HG03064 (cell line): ENCODE measurements at regions not wholly inside any gene's neighbourhood (a gene's known extent, or its start where the extent isn't known, plus 50 kb on each side); places are given as distances from the start of the nearest gene placed in this dataset.

Experiments
- ATAC-seq: cut with Tn5 transposase; IDR thresholded peaks from one replicate; pipeline ENCODE4 v1.9.1; 2021; ENCODE audit warnings: low read depth; ENCODE audit not compliant: unreplicated experiment

DNA sequence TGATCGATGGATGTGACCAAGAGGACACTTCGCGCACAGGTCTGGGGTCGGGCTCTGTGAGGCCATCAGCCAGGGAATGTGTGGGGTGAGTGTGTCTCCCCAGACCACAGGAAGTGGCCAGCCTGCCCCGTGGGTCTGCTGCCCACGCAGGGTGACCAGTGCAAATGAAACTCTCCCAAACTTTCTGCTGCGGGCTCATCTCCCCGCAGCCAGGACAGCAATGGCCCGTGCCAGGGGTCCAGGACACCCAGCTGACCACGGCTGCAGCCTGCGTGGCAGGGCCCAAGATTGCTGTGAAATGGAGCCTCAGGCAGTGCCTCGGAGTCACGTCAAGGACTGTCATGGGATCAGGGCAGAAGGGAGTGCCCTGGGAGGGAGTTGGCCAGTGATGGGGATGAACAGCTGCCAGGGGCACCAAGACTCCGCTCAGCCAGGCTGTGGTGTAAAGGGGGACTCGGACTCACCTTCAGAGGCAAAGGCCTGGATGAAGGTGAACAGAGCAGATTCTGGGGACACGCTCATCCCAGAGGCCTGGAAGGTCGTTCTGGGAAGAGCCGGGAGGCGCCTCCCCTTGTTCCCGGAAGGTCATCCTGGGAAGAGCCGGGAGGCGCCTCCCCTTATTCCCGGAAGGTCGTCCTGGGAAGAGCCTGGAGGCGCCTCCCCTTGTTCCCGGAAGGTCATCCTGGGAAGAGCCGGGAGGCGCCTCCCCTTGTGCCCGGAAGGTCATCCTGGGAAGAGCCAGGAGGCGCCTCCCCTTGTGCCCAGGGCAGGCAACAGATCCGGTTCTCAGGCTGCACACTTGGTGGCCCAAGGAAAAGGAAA, 252.6 kb downstream of the BRD1 start:
- ATAC-seq: no peak

GRCh38 chr22:49574205-49574880, 253.3 kb downstream of the BRD1 start:
- no peak for ATAC-seq

GRCh38 chr22:49573109-49573765, 254.4 kb downstream of the BRD1 start:
- no peak for ATAC-seq

DNA sequence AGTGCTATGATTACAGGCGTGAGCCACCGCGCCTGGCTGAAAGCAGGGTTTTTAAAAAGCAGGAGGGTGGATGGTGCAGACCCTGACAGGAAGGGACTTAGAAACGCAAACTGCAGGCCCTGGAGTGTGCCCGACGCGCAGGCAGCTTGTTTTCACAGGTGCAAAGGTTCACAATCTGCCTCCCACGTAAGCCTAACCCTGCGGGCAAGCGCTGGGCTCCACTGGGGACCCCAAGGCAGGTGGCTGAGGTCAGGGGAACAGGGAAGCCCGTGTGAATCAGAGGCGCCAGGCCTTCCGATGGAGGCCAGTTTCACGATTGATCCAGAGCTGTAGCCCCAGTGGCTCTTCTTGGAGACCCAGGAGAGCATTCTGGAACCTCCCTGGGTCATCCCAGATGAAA, 256.3 kb downstream of the BRD1 start:
- no peak for ATAC-seq

DNA sequence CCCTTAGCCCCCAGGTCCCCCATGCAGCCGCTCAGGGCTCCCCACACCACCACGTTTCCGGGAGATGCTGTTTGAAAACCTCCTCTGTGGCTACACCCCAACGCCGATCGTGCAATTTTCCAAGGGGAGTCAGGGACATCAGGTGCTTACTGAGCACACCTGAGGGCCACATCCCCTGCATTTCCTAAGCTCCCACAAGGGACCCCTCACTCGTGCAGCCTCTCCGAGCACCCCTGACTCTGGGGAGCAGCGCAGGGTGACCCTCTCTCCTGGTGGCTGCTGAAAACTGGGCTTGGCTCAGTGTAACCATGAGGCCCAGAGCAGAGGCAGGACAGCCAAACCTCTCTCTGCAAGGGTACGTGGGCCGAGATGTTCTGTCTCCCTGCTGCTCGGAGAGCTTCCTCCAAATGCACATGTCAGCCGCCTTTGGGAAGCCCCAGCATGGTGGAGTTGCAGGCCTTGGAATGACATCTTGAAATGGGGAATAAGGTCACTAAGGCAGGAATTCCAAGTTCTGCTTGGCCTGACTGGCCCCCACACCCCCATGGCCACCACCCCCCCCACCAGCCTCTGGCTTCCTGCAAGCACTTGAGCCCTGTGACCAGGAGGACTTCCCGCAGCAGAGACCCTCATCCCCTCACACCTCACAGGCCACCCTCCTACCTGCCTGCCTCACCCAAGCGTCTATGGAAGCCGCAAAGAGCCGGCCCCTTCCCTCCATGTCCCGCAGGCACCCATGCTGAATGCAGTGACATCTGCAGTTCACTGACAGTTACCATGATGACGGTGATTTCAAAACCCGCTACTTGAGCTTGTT, 257.4 kb downstream of the BRD1 start:
- ATAC-seq: no peak

- ATAC-seq: no peak
Measured at GRCh38 chr22:49569286-49570031, 258.2 kb downstream of the BRD1 start.

GRCh38 chr22:49568751-49569285, 258.9 kb downstream of the BRD1 start:
- no peak for ATAC-seq

- no peak for ATAC-seq
Measured at GRCh38 chr22:49567899-49568750, 259.5 kb downstream of the BRD1 start.

- no peak for ATAC-seq
Measured at GRCh38 chr22:49566693-49567092, 261.0 kb downstream of the BRD1 start.

DNA sequence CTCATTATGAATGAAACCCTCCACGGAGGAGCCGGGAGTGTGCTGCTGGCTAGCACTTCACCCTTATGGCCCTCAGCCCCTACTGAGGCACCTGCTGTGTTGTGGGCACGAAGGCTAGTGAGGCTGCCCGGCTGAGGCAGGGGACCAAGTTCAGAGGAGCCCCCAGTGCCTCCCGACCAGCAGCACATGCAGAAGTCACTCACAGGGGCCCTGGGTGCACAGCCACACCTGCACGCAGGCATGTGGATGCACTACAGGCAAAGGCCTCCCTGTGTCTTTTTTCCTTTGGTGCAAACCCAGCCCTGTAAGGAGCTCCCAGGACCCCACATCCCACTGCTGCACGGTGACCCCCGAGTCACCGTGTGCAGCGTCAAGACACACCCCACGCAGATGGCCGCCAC, 261.5 kb downstream of the BRD1 start:
- ATAC-seq: no peak

- no peak for ATAC-seq
Measured at GRCh38 chr22:49565516-49565855, 262.2 kb downstream of the BRD1 start.

DNA sequence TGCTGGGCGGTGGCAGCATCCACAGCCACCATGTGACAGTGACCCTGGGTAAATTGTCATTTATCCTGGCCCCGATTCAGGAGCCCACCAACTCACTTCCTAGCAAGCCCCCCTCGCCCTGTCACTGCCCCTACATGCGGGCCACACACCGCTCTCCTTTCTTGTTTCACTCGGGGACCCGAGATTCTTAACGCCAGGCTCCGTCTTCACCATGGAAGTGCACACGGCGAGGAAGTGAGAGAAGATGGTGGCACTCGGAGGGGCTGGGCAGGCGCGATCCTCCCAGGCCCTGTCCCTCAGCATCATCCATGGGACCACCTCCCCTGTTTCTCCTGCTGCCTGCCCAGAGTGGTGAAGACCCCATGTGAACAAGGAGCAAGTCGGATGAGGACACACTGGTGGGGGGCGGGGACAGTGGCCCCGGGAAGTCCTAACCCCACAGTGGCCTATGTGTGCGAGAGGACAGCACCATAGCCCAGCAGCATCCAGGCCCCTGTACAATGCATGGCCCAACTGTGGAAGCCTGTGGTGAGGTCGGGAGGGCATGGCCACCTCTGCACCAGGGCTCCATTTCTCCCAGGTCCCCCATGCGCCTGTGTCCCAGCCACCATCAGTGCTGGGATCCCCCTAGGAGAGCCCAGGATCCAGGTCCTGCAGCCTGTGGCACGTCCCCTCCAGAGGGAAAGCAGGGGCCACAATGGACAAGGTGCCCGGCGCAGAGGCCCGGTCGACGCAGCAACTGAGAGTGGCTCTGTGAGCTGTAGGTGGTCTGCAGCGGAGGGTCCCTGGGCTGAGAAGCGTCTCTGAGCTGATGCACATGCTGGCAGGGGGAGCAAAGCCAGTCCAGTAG, 262.8 kb downstream of the BRD1 start:
- ATAC-seq: no peak

GRCh38 chr22:49564054-49564453, 263.6 kb downstream of the BRD1 start:
- no peak for ATAC-seq

DNA sequence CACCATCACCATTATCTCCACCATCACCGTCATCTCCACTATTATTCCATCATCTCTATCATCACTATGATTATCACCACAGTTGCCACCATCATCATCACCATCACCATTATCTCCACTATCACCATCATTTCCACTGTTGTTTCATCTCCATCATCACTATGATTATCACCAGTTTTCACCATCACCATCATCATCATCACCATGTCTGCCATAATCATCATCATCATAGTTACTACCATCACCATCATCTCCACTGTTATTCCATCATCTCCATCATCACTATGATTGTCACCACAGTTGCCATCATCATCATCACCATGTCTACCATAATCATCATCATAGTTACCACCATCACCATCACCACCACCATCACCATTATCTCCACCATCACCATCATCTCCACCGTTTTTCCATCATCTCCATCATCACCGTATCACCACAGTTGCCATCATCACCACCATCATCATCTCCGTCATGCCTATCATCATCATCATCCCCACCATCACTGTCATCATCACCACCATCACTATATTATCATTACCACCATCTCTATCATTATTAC, 264.9 kb downstream of the BRD1 start:
- no peak for ATAC-seq

DNA sequence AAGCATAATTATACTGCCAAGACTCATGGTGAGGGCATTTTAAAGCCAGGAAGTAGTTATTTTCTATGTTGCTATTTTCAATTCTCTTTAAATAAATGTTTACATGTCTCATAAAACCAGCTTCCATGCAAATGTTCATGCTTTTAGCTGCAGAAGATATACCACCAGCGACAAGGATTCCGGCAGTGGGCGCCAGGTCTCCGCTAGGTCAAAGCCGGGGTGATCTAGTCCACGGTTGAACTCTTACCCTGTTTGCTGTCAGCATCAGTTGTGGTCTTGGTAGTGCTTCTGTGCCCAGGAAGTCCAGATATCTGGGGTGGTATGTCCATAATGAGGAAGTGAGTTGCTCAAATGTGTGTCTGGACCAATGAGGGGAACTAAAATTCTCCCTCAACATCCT, 265.7 kb downstream of the BRD1 start:
- ATAC-seq: no peak

- no peak for ATAC-seq
Measured at GRCh38 chr22:49561338-49561737, 266.3 kb downstream of the BRD1 start.

DNA sequence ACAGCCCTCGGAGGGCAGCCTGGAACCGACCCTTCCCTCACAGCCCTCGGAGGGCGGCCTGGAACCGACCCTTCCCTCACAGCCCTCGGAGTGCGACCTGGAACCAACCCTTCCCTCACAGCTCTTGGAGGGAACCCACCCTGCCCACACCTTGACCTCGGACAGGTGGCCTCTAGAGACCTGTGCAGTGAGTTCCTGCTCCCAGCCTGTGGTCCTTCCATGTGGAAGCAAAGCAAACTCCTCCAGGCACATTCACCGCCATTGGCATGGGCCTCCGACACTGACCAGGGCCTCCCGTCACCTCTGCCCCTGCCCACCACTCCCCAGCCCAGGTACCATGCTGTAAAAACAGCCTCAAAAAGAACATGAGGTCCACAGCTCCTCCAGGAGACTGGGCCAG, 272.1 kb downstream of the BRD1 start:
- no peak for ATAC-seq

DNA sequence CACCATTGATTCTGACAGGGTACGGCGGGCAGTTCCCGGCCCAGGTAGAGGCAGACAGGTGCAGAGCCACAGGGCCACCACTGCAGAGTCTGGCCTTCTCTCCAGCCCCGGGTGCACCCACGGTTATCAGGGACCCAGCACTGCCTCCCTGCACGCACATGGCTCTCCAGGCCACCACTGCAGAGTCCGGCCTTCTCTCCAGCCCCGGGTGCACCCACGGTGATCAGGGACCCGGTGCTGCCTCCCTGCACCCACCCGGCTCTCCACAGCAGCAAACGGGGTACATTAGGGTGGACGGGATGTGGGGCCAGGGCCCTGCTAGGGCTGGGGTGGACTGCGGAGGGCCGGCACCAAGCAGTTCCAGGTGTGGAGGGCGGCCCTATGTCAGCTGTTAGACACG, 272.9 kb downstream of the BRD1 start:
- ATAC-seq: no peak
